ENCODE measurements at regions not wholly inside any gene's neighbourhood (a gene's known extent, or its start where the extent isn't known, plus 50 kb on each side); places are given as distances from the start of the nearest gene placed in this dataset.

GRCh38 chr11:122033193-122033592, 82.8 kb downstream of the BLID start:
- TF ChIP-seq CTCF (IDR thresholded peaks at IDR 0.05) (no peak), POLR2A (IDR thresholded peaks at IDR 0.05) (no peak)
